ENCODE measurements at regions not wholly inside any gene's neighbourhood (a gene's known extent, or its start where the extent isn't known, plus 50 kb on each side); places are given as distances from the start of the nearest gene placed in this dataset.

DNA sequence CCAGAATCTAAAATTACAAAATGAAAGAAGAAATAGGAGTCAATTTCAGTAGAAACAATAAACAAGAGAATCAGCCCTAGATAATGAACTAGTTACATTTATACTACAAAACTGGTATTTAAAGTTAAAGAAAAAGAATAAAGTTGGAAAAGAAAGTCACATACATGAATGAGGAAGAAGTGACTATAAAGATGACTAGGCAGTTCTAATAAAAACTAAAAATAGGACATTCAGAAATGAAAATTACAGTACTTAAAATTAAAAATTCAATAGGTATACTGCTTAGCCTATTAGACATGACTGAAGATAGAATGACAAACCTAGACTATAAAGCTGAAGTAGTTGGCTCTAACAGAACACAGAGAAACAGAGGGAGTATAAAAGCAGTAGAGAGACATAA is 108.8 kb downstream of the AHR start:
- TF ChIP-seq CTCF (conservative IDR thresholded peaks at IDR 0.05; ENCODE audit: low read length) (no peak), EZH2phosphoT487 (IDR thresholded peaks at IDR 0.05; ENCODE audit: borderline replicate concordance, low read depth, low read length) (no peak)

Data from OCI-LY7 (cell line).